ENCODE measurements at regions not wholly inside any gene's neighbourhood (a gene's known extent, or its start where the extent isn't known, plus 50 kb on each side); places are given as distances from the start of the nearest gene placed in this dataset.

DNA sequence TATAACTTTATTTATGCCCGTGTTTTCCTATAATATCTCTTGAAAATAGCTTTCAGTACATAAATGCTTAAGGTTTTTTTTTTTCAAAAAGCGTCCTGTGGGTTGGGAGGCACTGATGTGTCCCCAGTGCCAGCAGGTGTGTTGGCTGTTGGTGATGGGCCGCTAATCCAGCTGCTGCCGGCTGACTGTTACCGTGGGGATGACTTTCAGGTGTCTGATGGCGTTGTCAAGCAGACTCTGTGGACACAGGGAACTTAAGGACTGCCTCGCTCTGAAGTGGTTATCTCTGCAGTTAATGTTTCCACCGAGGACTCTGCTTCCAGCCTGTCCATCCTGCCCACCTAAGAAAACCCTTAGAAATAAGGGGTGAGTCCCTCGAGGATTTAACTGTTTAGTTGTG, 94.5 kb downstream of the ANKRD10 start:
- TF ChIP-seq, protein P1, sequence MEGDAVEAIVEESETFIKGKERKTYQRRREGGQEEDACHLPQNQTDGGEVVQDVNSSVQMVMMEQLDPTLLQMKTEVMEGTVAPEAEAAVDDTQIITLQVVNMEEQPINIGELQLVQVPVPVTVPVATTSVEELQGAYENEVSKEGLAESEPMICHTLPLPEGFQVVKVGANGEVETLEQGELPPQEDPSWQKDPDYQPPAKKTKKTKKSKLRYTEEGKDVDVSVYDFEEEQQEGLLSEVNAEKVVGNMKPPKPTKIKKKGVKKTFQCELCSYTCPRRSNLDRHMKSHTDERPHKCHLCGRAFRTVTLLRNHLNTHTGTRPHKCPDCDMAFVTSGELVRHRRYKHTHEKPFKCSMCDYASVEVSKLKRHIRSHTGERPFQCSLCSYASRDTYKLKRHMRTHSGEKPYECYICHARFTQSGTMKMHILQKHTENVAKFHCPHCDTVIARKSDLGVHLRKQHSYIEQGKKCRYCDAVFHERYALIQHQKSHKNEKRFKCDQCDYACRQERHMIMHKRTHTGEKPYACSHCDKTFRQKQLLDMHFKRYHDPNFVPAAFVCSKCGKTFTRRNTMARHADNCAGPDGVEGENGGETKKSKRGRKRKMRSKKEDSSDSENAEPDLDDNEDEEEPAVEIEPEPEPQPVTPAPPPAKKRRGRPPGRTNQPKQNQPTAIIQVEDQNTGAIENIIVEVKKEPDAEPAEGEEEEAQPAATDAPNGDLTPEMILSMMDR (IDR thresholded peaks at IDR 0.05) = no peak
- TF ChIP-seq EP300 (IDR thresholded peaks at IDR 0.05) = no peak
- TF ChIP-seq POLR2A (IDR thresholded peaks at IDR 0.05) = no peak
